Left colon (tissue), 2 donors: ENCODE measurements at regions not wholly inside any gene's neighbourhood (a gene's known extent, or its start where the extent isn't known, plus 50 kb on each side); places are given as distances from the start of the nearest gene placed in this dataset.

Experiments used
- ATAC-seq: fragments of 200-7000 bp; cut with Tn5 transposase; one replicate; pipeline ENCODE4 v1.9.1; 2020; ENCODE audit warnings: mild to moderate bottlenecking, moderate library complexity
- DNase-seq, 2 donors: peaks; one replicate each; pipeline ENCODE4 v3.0.0-alpha.2; 2020
- intact Hi-C, 2 donors: fragments of 100-400 bp; cut with DNase I in 1 of 2; cut with micrococcal nuclease in 1 of 2; formaldehyde crosslinking; loops; one replicate each; pipeline versions ENCODE4 v1.11.2 to v1.14.0; 2022; cut with DNase I, micrococcal nuclease
- donor health status: DM: no; HTN: no; CAD: no.
- donor health status: DM: yes; HTN: yes; CAD: no.

GRCh38 chr20:39660226-39660625 is 698.1 kb downstream of the DHX35 start:
- ATAC-seq (peak; percentile 30), DNase-seq (no peak)
- intact Hi-C loops = no loop called here

GRCh38 chr20:39658662-39659409 is 696.7 kb downstream of the DHX35 start:
- ATAC-seq (no peak), DNase-seq (no peak)
- intact Hi-C loops = no loop called here

- ATAC-seq (no peak), DNase-seq (no peak)
- intact Hi-C loops = no loop called here
Observed at GRCh38 chr20:39654171-39654570, 692.0 kb downstream of the DHX35 start.

- intact Hi-C loops = no loop called here
- DNase-seq = no peak
- ATAC-seq = no peak
Observed at GRCh38 chr20:39651645-39652325, 689.6 kb downstream of the DHX35 start.

- ATAC-seq (no peak), DNase-seq (no peak)
- intact Hi-C loops = no loop called here
Observed at GRCh38 chr20:39646874-39647413, 684.8 kb downstream of the DHX35 start.

- ATAC-seq = no peak
- no peak for DNase-seq
- intact Hi-C loops = no loop called here
Observed at GRCh38 chr20:39645131-39645530, 683.0 kb downstream of the DHX35 start.

- intact Hi-C loops = no loop called here
- ATAC-seq (no peak), DNase-seq (no peak)
Observed at GRCh38 chr20:39643292-39643691, 681.1 kb downstream of the DHX35 start.

GRCh38 chr20:39641423-39641822 is 679.3 kb downstream of the DHX35 start:
- DNase-seq (no peak), ATAC-seq (no peak)
- intact Hi-C loops = no loop called here

GRCh38 chr20:39640147-39640546 is 678.0 kb downstream of the DHX35 start:
- DNase-seq (no peak), ATAC-seq (no peak)
- intact Hi-C loops = no loop called here

- DNase-seq = no peak
- intact Hi-C loops = no loop called here
- ATAC-seq = no peak
Observed at GRCh38 chr20:39638731-39639130, 676.6 kb downstream of the DHX35 start.

- ATAC-seq (no peak), DNase-seq (no peak)
- intact Hi-C loops = no loop called here
Observed at GRCh38 chr20:39633689-39634088, 671.5 kb downstream of the DHX35 start.

- peak; percentile 67 for ATAC-seq
- DNase-seq = no peak
- intact Hi-C loops = no loop called here
Observed at GRCh38 chr20:39632757-39633156, 670.6 kb downstream of the DHX35 start.

- no peak for ATAC-seq
- intact Hi-C loops = no loop called here
- no peak for DNase-seq
Observed at GRCh38 chr20:39632176-39632575, 670.0 kb downstream of the DHX35 start.

- DNase-seq = no peak
- no peak for ATAC-seq
- intact Hi-C loops = no loop called here
Observed at GRCh38 chr20:39631557-39631956, 669.4 kb downstream of the DHX35 start.

GRCh38 chr20:39630215-39630908 is 668.2 kb downstream of the DHX35 start:
- no peak for DNase-seq
- no peak for ATAC-seq
- intact Hi-C loops = no loop called here

GRCh38 chr20:39627765-39628164 is 665.6 kb downstream of the DHX35 start:
- ATAC-seq (no peak), DNase-seq (no peak)
- intact Hi-C loops = loop anchor here in 1 of 2 donors (10.0 kb wide), 1 partner anchor 1143 kb away; no protein-coding TSS in a partner anchor

GRCh38 chr20:39624316-39624715 is 662.2 kb downstream of the DHX35 start:
- intact Hi-C loops = loop anchor here in 1 of 2 donors (10.0 kb wide), 1 partner anchor 1140 kb away; no protein-coding TSS in a partner anchor
- DNase-seq = no peak
- no peak for ATAC-seq

GRCh38 chr20:39623584-39624234 is 661.6 kb downstream of the DHX35 start:
- no peak for DNase-seq
- intact Hi-C loops = loop anchor here in 1 of 2 donors (10.0 kb wide), 1 partner anchor 1139 kb away; no protein-coding TSS in a partner anchor
- ATAC-seq = no peak

- ATAC-seq = no peak
- intact Hi-C loops = no loop called here
- no peak for DNase-seq
Observed at GRCh38 chr20:39619271-39619785, 657.2 kb downstream of the DHX35 start.
